Neural cell (in vitro differentiated cells): ENCODE measurements at regions not wholly inside any gene's neighbourhood (a gene's known extent, or its start where the extent isn't known, plus 50 kb on each side); places are given as distances from the start of the nearest gene placed in this dataset.

ENCODE experiments used
- CTCF ChIP-seq: fragments of 450-650 bp; IDR thresholded peaks from 2 replicates; pipeline ENCODE4 v1.5.1; 2014; ENCODE audit warnings: antibody characterized with exemption, mild to moderate bottlenecking, moderate library complexity; ENCODE audit not compliant: poor library complexity, severe bottlenecking
- EZH2 ChIP-seq: fragments of 200-600, 300-800 bp; shearing (Covaris generic), sonication (generic); IDR thresholded peaks from 2 replicates; pipeline ENCODE4 v1.6.1; 2014; ENCODE audit warnings: antibody characterized with exemption, low read length, borderline replicate concordance, mild to moderate bottlenecking; ENCODE audit not compliant: insufficient read depth, poor library complexity, severe bottlenecking
- MXI1 ChIP-seq: fragments of 450-650 bp; conservative IDR thresholded peaks from 2 replicates; pipeline ENCODE4 v1.6.1; 2014; ENCODE audit warnings: antibody characterized with exemption, mild to moderate bottlenecking; ENCODE audit not compliant: poor library complexity, severe bottlenecking
- POLR2AphosphoS5 ChIP-seq: IDR thresholded peaks from 2 replicates; pipeline ENCODE4 v1.6.1; 2012
- REST ChIP-seq: IDR thresholded peaks from 2 replicates; pipeline ENCODE4 v1.6.1; 2012; ENCODE audit warnings: borderline replicate concordance
- TAF1 ChIP-seq: IDR thresholded peaks from 2 replicates; pipeline ENCODE4 v1.6.1; 2012; ENCODE audit warnings: low read depth

GRCh38 chr4:116953947-116954346 is 131.4 kb downstream of the TRAM1L1 start:
- peak; percentile 22 for TF ChIP-seq CTCF
- peak; percentile 94 for TF ChIP-seq POLR2AphosphoS5
- TF ChIP-seq MXI1 = no peak
- no peak for TF ChIP-seq TAF1
- TF ChIP-seq REST = peak; percentile 20
- no peak for TF ChIP-seq EZH2
